ENCODE measurements at regions not wholly inside any gene's neighbourhood (a gene's known extent, or its start where the extent isn't known, plus 50 kb on each side); places are given as distances from the start of the nearest gene placed in this dataset.

GRCh38 chr17:71899317-71899716 is 221.5 kb upstream of the SOX9 start:
- Histone ChIP-seq H3K4me3 (ENCODE audit: insufficient read depth, low read length, poor library complexity, severe bottlenecking) (no peak overlapping the region), H3K27me3 (ENCODE audit: low read length) (no peaks in the 10 kb centered on the region), H3K4me2 (ENCODE audit: low read depth, low read length, poor library complexity, severe bottlenecking) (no peak overlapping the region), H3F3A (ENCODE audit: insufficient read depth) (no peaks in the 10 kb centered on the region), H3K9me3 (ENCODE audit: insufficient read depth, low read length) (no peaks in the 10 kb centered on the region), H2AFZ (ENCODE audit: low read depth, low read length, severe bottlenecking) (no peak overlapping the region), H3K27ac (ENCODE audit: low read depth, low read length) (no peak overlapping the region), H3K36me3 (ENCODE audit: low read length) (no peaks in the 10 kb centered on the region), H3K9me2 (replicated peaks; ENCODE audit: insufficient read depth, low read length) (no peaks in the 10 kb centered on the region), H3K9ac (ENCODE audit: low read length) (no peak overlapping the region), H4K20me1 (ENCODE audit: low read depth, low read length) (no peaks in the 10 kb centered on the region), H3K79me2 (ENCODE audit: insufficient read depth, low read length) (no peaks in the 10 kb centered on the region)
- TF ChIP-seq CTCF (IDR thresholded peaks at IDR 0.05; ENCODE audit: insufficient read depth, low read length, poor library complexity, severe bottlenecking) (no peak), EZH2phosphoT487 (conservative IDR thresholded peaks at IDR 0.05; ENCODE audit: low read length) (no peak)

GRCh38 chr17:71900621-71901229 is 220.1 kb upstream of the SOX9 start:
- no peak overlapping the region for H3K4me3 ChIP-seq (ENCODE audit: insufficient read depth, low read length, poor library complexity, severe bottlenecking)
- TF ChIP-seq CTCF (IDR thresholded peaks at IDR 0.05; ENCODE audit: insufficient read depth, low read length, poor library complexity, severe bottlenecking) (no peak), EZH2phosphoT487 (conservative IDR thresholded peaks at IDR 0.05; ENCODE audit: low read length) (no peak)
- H3K9me2 ChIP-seq (replicated peaks; ENCODE audit: insufficient read depth, low read length): no peaks in the 10 kb centered on the region
- H2AFZ ChIP-seq (ENCODE audit: low read depth, low read length, severe bottlenecking): no peak overlapping the region
- H3K27me3 ChIP-seq (ENCODE audit: low read length): no peaks in the 10 kb centered on the region
- H4K20me1 ChIP-seq (ENCODE audit: low read depth, low read length): no peaks in the 10 kb centered on the region
- H3K4me2 ChIP-seq (ENCODE audit: low read depth, low read length, poor library complexity, severe bottlenecking): no peak overlapping the region
- no peak overlapping the region for H3K9ac ChIP-seq (ENCODE audit: low read length)
- no peak overlapping the region for H3K27ac ChIP-seq (ENCODE audit: low read depth, low read length)
- H3K9me3 ChIP-seq (ENCODE audit: insufficient read depth, low read length): no peaks in the 10 kb centered on the region
- no peaks in the 10 kb centered on the region for H3K79me2 ChIP-seq (ENCODE audit: insufficient read depth, low read length)
- H3F3A ChIP-seq (ENCODE audit: insufficient read depth): no peaks in the 10 kb centered on the region
- H3K36me3 ChIP-seq (ENCODE audit: low read length): no peaks in the 10 kb centered on the region

GRCh38 chr17:71902894-71903506 is 217.8 kb upstream of the SOX9 start:
- TF ChIP-seq EZH2phosphoT487 (conservative IDR thresholded peaks at IDR 0.05; ENCODE audit: low read length) (no peak), CTCF (IDR thresholded peaks at IDR 0.05; ENCODE audit: insufficient read depth, low read length, poor library complexity, severe bottlenecking) (no peak)

More at GRCh38 chr17:71902894-71903506, 217.8 kb upstream of the SOX9 start:
- no peak overlapping the region for H3K9ac ChIP-seq (ENCODE audit: low read length)
- no peaks in the 10 kb centered on the region for H4K20me1 ChIP-seq (ENCODE audit: low read depth, low read length)
- no peaks in the 10 kb centered on the region for H3K27me3 ChIP-seq (ENCODE audit: low read length)
- no peaks in the 10 kb centered on the region for H3K36me3 ChIP-seq (ENCODE audit: low read length)
- no peaks in the 10 kb centered on the region for H3K9me2 ChIP-seq (replicated peaks; ENCODE audit: insufficient read depth, low read length)
- no peak overlapping the region for H3K4me3 ChIP-seq (ENCODE audit: insufficient read depth, low read length, poor library complexity, severe bottlenecking)
- no peak overlapping the region for H3K4me2 ChIP-seq (ENCODE audit: low read depth, low read length, poor library complexity, severe bottlenecking)
- no peaks in the 10 kb centered on the region for H3K79me2 ChIP-seq (ENCODE audit: insufficient read depth, low read length)
- no peaks in the 10 kb centered on the region for H3F3A ChIP-seq (ENCODE audit: insufficient read depth)
- H2AFZ ChIP-seq (ENCODE audit: low read depth, low read length, severe bottlenecking): no peak overlapping the region
- H3K27ac ChIP-seq (ENCODE audit: low read depth, low read length): no peak overlapping the region
- no peaks in the 10 kb centered on the region for H3K9me3 ChIP-seq (ENCODE audit: insufficient read depth, low read length)
